Esophagus squamous epithelium (tissue), 4 donors: ENCODE measurements at regions not wholly inside any gene's neighbourhood (a gene's known extent, or its start where the extent isn't known, plus 50 kb on each side); places are given as distances from the start of the nearest gene placed in this dataset.

Experiments used
- POLR2A ChIP-seq, 4 donors: fragments of 450-650 bp; IDR thresholded peaks; one replicate each; pipeline ENCODE4 v1.6.1; 2017; ENCODE audit warnings: antibody characterized with exemption in 4 of 4, mild to moderate bottlenecking in 4 of 4, moderate library complexity in 3 of 4
- TF ChIP-seq, protein P1 (sequence below), 6 experiments: fragments of 450-650 bp in 4 of 6; fragments of 200-600 bp in 2 of 6; sonication (generic) in 2 of 6; IDR thresholded peaks; one replicate each; pipeline ENCODE4 v1.5.1; 2016 to 2019; ENCODE audit warnings: antibody characterized with exemption in 6 of 6, mild to moderate bottlenecking in 4 of 6, moderate library complexity in 4 of 6

GRCh38 chr9:85163415-85163814 is 493.9 kb downstream of the NTRK2 start:
- TF ChIP-seq, protein P1, sequence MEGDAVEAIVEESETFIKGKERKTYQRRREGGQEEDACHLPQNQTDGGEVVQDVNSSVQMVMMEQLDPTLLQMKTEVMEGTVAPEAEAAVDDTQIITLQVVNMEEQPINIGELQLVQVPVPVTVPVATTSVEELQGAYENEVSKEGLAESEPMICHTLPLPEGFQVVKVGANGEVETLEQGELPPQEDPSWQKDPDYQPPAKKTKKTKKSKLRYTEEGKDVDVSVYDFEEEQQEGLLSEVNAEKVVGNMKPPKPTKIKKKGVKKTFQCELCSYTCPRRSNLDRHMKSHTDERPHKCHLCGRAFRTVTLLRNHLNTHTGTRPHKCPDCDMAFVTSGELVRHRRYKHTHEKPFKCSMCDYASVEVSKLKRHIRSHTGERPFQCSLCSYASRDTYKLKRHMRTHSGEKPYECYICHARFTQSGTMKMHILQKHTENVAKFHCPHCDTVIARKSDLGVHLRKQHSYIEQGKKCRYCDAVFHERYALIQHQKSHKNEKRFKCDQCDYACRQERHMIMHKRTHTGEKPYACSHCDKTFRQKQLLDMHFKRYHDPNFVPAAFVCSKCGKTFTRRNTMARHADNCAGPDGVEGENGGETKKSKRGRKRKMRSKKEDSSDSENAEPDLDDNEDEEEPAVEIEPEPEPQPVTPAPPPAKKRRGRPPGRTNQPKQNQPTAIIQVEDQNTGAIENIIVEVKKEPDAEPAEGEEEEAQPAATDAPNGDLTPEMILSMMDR (IDR thresholded peaks at IDR 0.05), result no peak
- TF ChIP-seq POLR2A (IDR thresholded peaks at IDR 0.05), result no peak
